H9 (cell line): ENCODE measurements at regions not wholly inside any gene's neighbourhood (a gene's known extent, or its start where the extent isn't known, plus 50 kb on each side); places are given as distances from the start of the nearest gene placed in this dataset.

Source experiments
- DNase-seq: peaks from one replicate; pipeline ENCODE4 v3.0.0-alpha.2; 2017
- H2AFZ ChIP-seq: one replicate; pipeline ENCODE4 v1.6.1; 2013; ENCODE audit warnings: mild to moderate bottlenecking, low read length, control low read depth, moderate library complexity
- H2AK5ac ChIP-seq: 2 replicates; pipeline ENCODE4 v1.6.1; 2013; ENCODE audit warnings: low read length, control low read depth, mixed read lengths; ENCODE audit not compliant: insufficient read length
- H2BK120ac ChIP-seq: one replicate; pipeline ENCODE4 v1.6.1; 2013; ENCODE audit warnings: low read depth, mild to moderate bottlenecking, low read length, control low read depth, inconsistent platforms; ENCODE audit not compliant: poor library complexity, severe bottlenecking
- H2BK12ac ChIP-seq: 2 replicates; pipeline ENCODE4 v1.6.1; 2013; ENCODE audit warnings: low read length, control low read depth, mixed read lengths, low read depth; ENCODE audit not compliant: insufficient read length
- H2BK15ac ChIP-seq: 2 replicates; pipeline ENCODE4 v1.6.1; 2013; ENCODE audit warnings: low read depth, low read length, control low read depth
- H2BK20ac ChIP-seq: one replicate; pipeline ENCODE4 v1.6.1; 2013; ENCODE audit warnings: low read depth, mild to moderate bottlenecking, low read length, control low read depth, inconsistent platforms; ENCODE audit not compliant: poor library complexity, severe bottlenecking
- H2BK5ac ChIP-seq: 2 replicates; pipeline ENCODE4 v1.6.1; 2013; ENCODE audit warnings: low read length, control low read depth, mixed read lengths; ENCODE audit not compliant: insufficient read length
- H3K14ac ChIP-seq: 2 replicates; pipeline ENCODE4 v1.6.1; 2013; ENCODE audit warnings: low read length, control low read depth; ENCODE audit not compliant: insufficient read depth
- H3K18ac ChIP-seq: 2 replicates; pipeline ENCODE4 v1.6.1; 2013; ENCODE audit warnings: low read depth, mild to moderate bottlenecking, mixed read lengths, low read length, control low read depth; ENCODE audit not compliant: insufficient read length
- H3K23ac ChIP-seq: 2 replicates; pipeline ENCODE4 v1.6.1; 2013; ENCODE audit warnings: low read length, control low read depth, mixed read lengths, low read depth; ENCODE audit not compliant: insufficient read length
- H3K23me2 ChIP-seq: 2 replicates; pipeline ENCODE4 v1.6.1; 2013; ENCODE audit warnings: low read depth, mild to moderate bottlenecking, mixed read lengths, low read length, control low read depth; ENCODE audit not compliant: insufficient read length, poor library complexity, severe bottlenecking
- H3K27ac ChIP-seq: 2 replicates; pipeline ENCODE4 v1.5.1; 2013; ENCODE audit warnings: low read length, control low read depth, mixed read lengths, low read depth; ENCODE audit not compliant: insufficient read length
- H3K27me3 ChIP-seq: 2 replicates; pipeline ENCODE4 v1.6.1; 2013; ENCODE audit warnings: low read length, control low read depth, inconsistent platforms; ENCODE audit not compliant: insufficient read depth
- H3K4ac ChIP-seq: 2 replicates; pipeline ENCODE4 v1.6.1; 2013; ENCODE audit warnings: low read depth, mild to moderate bottlenecking, control low read depth, inconsistent platforms, low read length, moderate library complexity
- H3K4me1 ChIP-seq: 2 replicates; pipeline ENCODE4 v1.6.1; 2013; ENCODE audit warnings: low read length, control low read depth, inconsistent platforms; ENCODE audit not compliant: insufficient read depth
- H3K4me2 ChIP-seq: 2 replicates; pipeline ENCODE4 v1.6.1; 2013; ENCODE audit warnings: low read length, control low read depth, mixed read lengths; ENCODE audit not compliant: insufficient read length, insufficient read depth
- H3K56ac ChIP-seq: 2 replicates; pipeline ENCODE4 v1.6.1; 2013; ENCODE audit warnings: low read depth, mild to moderate bottlenecking, mixed read lengths, low read length, control low read depth; ENCODE audit not compliant: insufficient read length
- H3K79me1 ChIP-seq: 2 replicates; pipeline ENCODE4 v1.6.1; 2013; ENCODE audit warnings: low read depth, mild to moderate bottlenecking, moderate library complexity, low read length, control low read depth, inconsistent platforms; ENCODE audit not compliant: insufficient read depth, poor library complexity, severe bottlenecking
- H3K79me2 ChIP-seq: 2 replicates; pipeline ENCODE4 v1.6.1; 2013; ENCODE audit warnings: low read length, control low read depth, inconsistent platforms; ENCODE audit not compliant: insufficient read depth
- H3K9ac ChIP-seq: 2 replicates; pipeline ENCODE4 v1.6.1; 2013; ENCODE audit warnings: low read length, control low read depth, mixed read lengths; ENCODE audit not compliant: insufficient read length; ENCODE audit errors: extremely low read depth
- H3K9me3 ChIP-seq: one replicate; pipeline ENCODE4 v1.6.1; 2013; ENCODE audit warnings: low read depth, low read length, inconsistent platforms; ENCODE audit not compliant: control insufficient read depth
- H3T11ph ChIP-seq: one replicate; pipeline ENCODE4 v1.6.1; 2013; ENCODE audit warnings: mild to moderate bottlenecking, low read length, control low read depth, inconsistent platforms
- H4K20me1 ChIP-seq: one replicate; pipeline ENCODE4 v1.6.1; 2013; ENCODE audit not compliant: control insufficient read depth, insufficient read length, insufficient read depth
- H4K5ac ChIP-seq: 2 replicates; pipeline ENCODE4 v1.6.1; 2013; ENCODE audit warnings: low read depth, mild to moderate bottlenecking, mixed read lengths, low read length, control low read depth; ENCODE audit not compliant: insufficient read length
- H4K8ac ChIP-seq: replicated peaks from 2 replicates; pipeline ENCODE4 v1.6.1; 2013; ENCODE audit warnings: low read length, control low read depth, mixed read lengths, low read depth; ENCODE audit not compliant: insufficient read length
- H4K91ac ChIP-seq: 2 replicates; pipeline ENCODE4 v1.6.1; 2013; ENCODE audit warnings: low read depth, mild to moderate bottlenecking, moderate library complexity, mixed read lengths, low read length, control low read depth; ENCODE audit not compliant: insufficient read length
- H3K27ac Mint-ChIP-seq, 3 experiments: 2 replicates in 2 of 3; 3 replicates in 1 of 3; pipeline ENCODE4 v1.8.0; 2020 to 2021; ENCODE audit warnings: mixed read lengths in 3 of 3, mild to moderate bottlenecking in 1 of 3, moderate library complexity in 1 of 3
- H3K27me3 Mint-ChIP-seq: 2 replicates; pipeline ENCODE4 v1.8.0; 2021; ENCODE audit warnings: low read depth, mild to moderate bottlenecking, moderate library complexity, mixed read lengths
- H3K36me3 Mint-ChIP-seq, 3 experiments: 2 replicates in 2 of 3; 3 replicates in 1 of 3; pipeline ENCODE4 v1.8.0; 2020 to 2021; ENCODE audit warnings: low read depth in 3 of 3, mixed read lengths in 3 of 3; ENCODE audit not compliant: insufficient read depth in 1 of 3
- H3K4me1 Mint-ChIP-seq, 2 experiments: 2 replicates each; pipeline ENCODE4 v1.8.0; 2020; ENCODE audit warnings: mixed read lengths in 2 of 2
- H3K4me3 Mint-ChIP-seq, 2 experiments: 2 replicates in 1 of 2; 3 replicates in 1 of 2; pipeline ENCODE4 v1.8.0; 2020 to 2021; ENCODE audit warnings: mild to moderate bottlenecking in 2 of 2, mixed read lengths in 2 of 2, moderate library complexity in 1 of 2
- H3K9me3 Mint-ChIP-seq, 2 experiments: 2 replicates in 1 of 2; 3 replicates in 1 of 2; pipeline ENCODE4 v1.8.0; 2020; ENCODE audit warnings: mild to moderate bottlenecking in 2 of 2, mixed read lengths in 2 of 2, moderate library complexity in 1 of 2
- CTCF ChIP-seq: fragments of 200-600 bp; sonication (generic); conservative IDR thresholded peaks from 3 replicates; pipeline ENCODE4 v1.8.0; 2021; ENCODE audit warnings: antibody characterized with exemption, mild to moderate bottlenecking
- WGBS: extraction: QIAGEN DNeasy Blood & Tissue Kit; methylation state at CpG from one replicate; pipeline ENCODE4 v1.1.7; 2013; ENCODE audit warnings: missing lambda C conversion rate, low lambda C conversion rate, mixed read lengths; ENCODE audit not compliant: insufficient read length; ENCODE audit errors: extremely low coverage; 5-methylcytosine and 5-hydroxymethylcytosine counted together

GRCh38 chr18:78908462-78909260 lies 71.0 kb upstream of the SALL3 start:
- H3K79me1 ChIP-seq, result no peaks in the 10 kb centered on the region
- H3K9me3 ChIP-seq, result no peaks in the 10 kb centered on the region
- H3K27ac ChIP-seq, result no peak overlapping the region

More at GRCh38 chr18:78908462-78909260, 71.0 kb upstream of the SALL3 start:
- H3K27ac Mint-ChIP-seq, result no peak overlapping the region
- Histone ChIP-seq H3K4me2 (no peak overlapping the region), H2AFZ (no peak overlapping the region), H2BK15ac (no peak overlapping the region), H3K79me2 (no peaks in the 10 kb centered on the region; the same call in 1 of the 2 replicates), H3K4me1 (no peaks in the 10 kb centered on the region), H3K18ac (no peak overlapping the region), H4K20me1 (no peaks in the 10 kb centered on the region), H2BK120ac (no peak overlapping the region), H2AK5ac (no peak overlapping the region), H4K91ac (no peak overlapping the region), H2BK20ac (no peak overlapping the region), H3K56ac (no peak overlapping the region), H4K5ac (no peak overlapping the region), H3K27me3 (no peaks in the 10 kb centered on the region), H2BK5ac (no peak overlapping the region), H3K4ac (no peak overlapping the region), H3K14ac (no peak overlapping the region), H3K23ac (no peak overlapping the region), H3K9ac (no peak overlapping the region), H3K23me2 (no peaks in the 10 kb centered on the region), H3T11ph (no peak overlapping the region), H2BK12ac (no peak overlapping the region), H4K8ac (no peak overlapping the region)
- H3K4me3 Mint-ChIP-seq, result no peak overlapping the region
- peak; percentile 8 for DNase-seq
- H3K36me3 Mint-ChIP-seq, result no peaks in the 10 kb centered on the region; a peak in 1 of 7 replicates
- H3K4me1 Mint-ChIP-seq, result peaks cover 5% of the 10 kb centered on the region in 2 experiments
- peaks cover 9% of the 10 kb centered on the region for H3K27me3 Mint-ChIP-seq
- no peak for TF ChIP-seq CTCF
- no peaks in the 10 kb centered on the region for H3K9me3 Mint-ChIP-seq
- no CpG with 5 or more reads among the region's 22 CpGs for WGBS
